A549 (cell line): ENCODE measurements at regions not wholly inside any gene's neighbourhood (a gene's known extent, or its start where the extent isn't known, plus 50 kb on each side); places are given as distances from the start of the nearest gene placed in this dataset.

Source experiments
- ATAC-seq, 2 experiments: fragments of 200-7000 bp in 1 of 2; fragments of >200 bp in 1 of 2; cut with Nextera tagmentation in 1 of 2; cut with Tn5 transposase in 1 of 2; 3 replicates each; pipeline versions ENCODE4 v1.8.0 to v1.9.1; 2018 to 2020; ENCODE audit warnings: mild to moderate bottlenecking in 1 of 2, moderate library complexity in 1 of 2
- CTCF ChIA-PET: fragments of 300-600 bp; sonication (Branson Sonifier 250); formaldehyde crosslinking; extraction: SDS; loops from one replicate; lab custom pipeline; 2021; ENCODE audit warnings: antibody characterized with exemption, inconsistent platforms; lab: Yijun Ruan, JAX
- POLR2A ChIA-PET: fragments of 350-600 bp; formaldehyde crosslinking; extraction: SDS; loops from one replicate; lab custom pipeline; 2021; ENCODE audit warnings: antibody characterized with exemption, inconsistent platforms; lab: Yijun Ruan, JAX
- DNase-seq, 2 experiments: peaks; one replicate each; pipeline versions ENCODE4 v3.0.0 to v3.0.0-alpha.2; 2011 to 2016; ENCODE audit warnings: low read depth in 1 of 2, low spot score in 1 of 2
- FAIRE-seq: peaks from 2 replicates; lab custom pipeline; 2011; peaks lifted over from hg19 to GRCh38; lab: Jason Lieb, UNC
- H3K27ac ChIP-seq, 2 experiments: fragments of >200 bp; sonication (Bioruptor Twin); formaldehyde crosslinking; 3 replicates each; pipeline ENCODE4 v1.5.1; 2016 to 2017
- H3K4me1 ChIP-seq: fragments of >200 bp; sonication (Bioruptor Twin); formaldehyde crosslinking; 3 replicates; pipeline ENCODE4 v1.6.1; 2016
- H3K4me2 ChIP-seq: fragments of >200 bp; sonication (Bioruptor Twin); formaldehyde crosslinking; 3 replicates; pipeline ENCODE4 v1.6.1; 2016
- H3K4me3 ChIP-seq: fragments of >200 bp; sonication (Bioruptor Twin); formaldehyde crosslinking; 3 replicates; pipeline ENCODE4 v1.5.1; 2016
- H3K9me3 ChIP-seq: fragments of >200 bp; sonication (Bioruptor Twin); formaldehyde crosslinking; 3 replicates; pipeline ENCODE4 v1.6.1; 2016
- BHLHE40 ChIP-seq: IDR thresholded peaks from 2 replicates; pipeline ENCODE4 v1.6.1; 2012; ENCODE audit warnings: low read depth, low read length, inconsistent platforms
- CEBPB ChIP-seq, 2 experiments: fragments of >200 bp in 1 of 2; sonication (Bioruptor Twin) in 1 of 2; formaldehyde crosslinking in 1 of 2; IDR thresholded peaks; 2 replicates each; pipeline ENCODE4 v1.6.1; 2012 to 2016
- CHD2 ChIP-seq: fragments of 150-350 bp; IDR thresholded peaks from 2 replicates; pipeline ENCODE4 v1.6.1; 2014; ENCODE audit warnings: low read length; ENCODE audit not compliant: partially characterized antibody
- E2F6 ChIP-seq: IDR thresholded peaks from 2 replicates; pipeline ENCODE4 v1.6.1; 2012; ENCODE audit warnings: low read depth, borderline replicate concordance
- EHMT2 ChIP-seq: fragments of 200-600 bp; sonication (generic); IDR thresholded peaks from 2 replicates; pipeline ENCODE4 v1.6.1; 2016; ENCODE audit warnings: antibody characterized with exemption, low read depth, mild to moderate bottlenecking, moderate library complexity
- ESRRA ChIP-seq: fragments of 150-350 bp; IDR thresholded peaks from 2 replicates; pipeline ENCODE4 v1.6.1; 2014; ENCODE audit warnings: mild to moderate bottlenecking, low read length, borderline replicate concordance
- FOSB ChIP-seq: fragments of 250-450 bp; sonication (Bioruptor Pico); IDR thresholded peaks from 2 replicates; pipeline ENCODE4 v1.5.0; 2020; ENCODE audit warnings: mild to moderate bottlenecking, moderate library complexity
- HDAC2 ChIP-seq: fragments of 200-600 bp; sonication (generic); IDR thresholded peaks from 2 replicates; pipeline ENCODE4 v1.6.1; 2016
- JUN ChIP-seq, 2 experiments: fragments of >200 bp; sonication (Bioruptor Twin); formaldehyde crosslinking; IDR thresholded peaks; 2 replicates in 1 of 2; 3 replicates in 1 of 2; pipeline ENCODE4 v1.6.1; 2016 to 2017
- JUNB ChIP-seq: fragments of >200 bp; sonication (Bioruptor Twin); formaldehyde crosslinking; IDR thresholded peaks from 2 replicates; pipeline ENCODE4 v1.6.1; 2016
- MAFK ChIP-seq: fragments of 450-650 bp; IDR thresholded peaks from 2 replicates; pipeline ENCODE4 v1.6.1; 2014; ENCODE audit not compliant: partially characterized antibody
- MYC ChIP-seq: IDR thresholded peaks from 2 replicates; pipeline ENCODE4 v1.6.1; 2012; ENCODE audit warnings: mild to moderate bottlenecking, inconsistent platforms, low read length, improper control_type of control experiment, borderline replicate concordance
- NPAS2 ChIP-seq: fragments of 250-450 bp; sonication (Bioruptor Pico); IDR thresholded peaks from 2 replicates; pipeline ENCODE4 v1.8.0; 2022; ENCODE audit warnings: mild to moderate bottlenecking, moderate library complexity, borderline replicate concordance
- PHF8 ChIP-seq: fragments of 200-600 bp; sonication (generic); IDR thresholded peaks from 2 replicates; pipeline ENCODE4 v1.6.1; 2016; ENCODE audit warnings: low read depth, mild to moderate bottlenecking, antibody characterized with exemption, moderate library complexity, borderline replicate concordance
- RAD21 ChIP-seq, 2 experiments: fragments of >200 bp in 1 of 2; sonication (Bioruptor Twin) in 1 of 2; formaldehyde crosslinking in 1 of 2; IDR thresholded peaks in 1 of 2; conservative IDR thresholded peaks in 1 of 2; 2 replicates in 1 of 2; 3 replicates in 1 of 2; pipeline ENCODE4 v1.6.1; 2012 to 2018; ENCODE audit warnings: inconsistent platforms in 1 of 2
- RNF2 ChIP-seq: fragments of 200-600 bp; sonication (generic); IDR thresholded peaks from 2 replicates; pipeline ENCODE4 v1.6.1; 2016; ENCODE audit warnings: low read depth, mild to moderate bottlenecking, antibody characterized with exemption, moderate library complexity, borderline replicate concordance
- TP53 ChIP-seq: fragments of 250-450 bp; sonication (Bioruptor Pico); IDR thresholded peaks from 2 replicates; pipeline ENCODE4 v1.5.0; 2021; ENCODE audit warnings: mild to moderate bottlenecking, moderate library complexity
- USF2 ChIP-seq: fragments of 450-650 bp; IDR thresholded peaks from 2 replicates; pipeline ENCODE4 v1.6.1; 2014; ENCODE audit warnings: antibody characterized with exemption
- ZC3H11A ChIP-seq: fragments of 450-650 bp; IDR thresholded peaks from 2 replicates; pipeline ENCODE4 v1.6.1; 2014; ENCODE audit warnings: antibody characterized with exemption, mild to moderate bottlenecking
- ZSCAN20 ChIP-seq: fragments of 250-450 bp; sonication (Bioruptor Pico); IDR thresholded peaks from 2 replicates; pipeline ENCODE4 v1.8.0; 2022; ENCODE audit warnings: mild to moderate bottlenecking, moderate library complexity
- WGBS: methylation state at CpG from one replicate; pipeline ENCODE4 v1.1.6; 2017; ENCODE audit errors: missing lambda C conversion rate; 5-methylcytosine and 5-hydroxymethylcytosine counted together
- TF ChIP-seq, protein P1 (sequence below): IDR thresholded peaks from 2 replicates; pipeline ENCODE4 v1.6.1; 2012
- TF ChIP-seq, protein P2 (sequence below): fragments of 250-450 bp; sonication (Bioruptor Pico); IDR thresholded peaks from 2 replicates; pipeline ENCODE4 v1.5.0; 2021; ENCODE audit warnings: mild to moderate bottlenecking, moderate library complexity, borderline replicate concordance

GRCh38 chr1:65066419-65066765 is 81.6 kb upstream of the AK4 start:
- Histone ChIP-seq H3K9me3 (no peaks in the 10 kb centered on the region), H3K4me1 (peaks cover 13% of the 10 kb centered on the region; the same call in 2 of the 3 replicates), H3K4me2 (peak overlapping the region; percentile 95), H3K4me3 (peak overlapping the region; percentile 81), H3K27ac (peak overlapping the region; percentile 73 to 99)
- POLR2A ChIA-PET = no interaction called here
- no peak for TF ChIP-seq FOSB (CRISPR knock-in tag)
- no peak for TF ChIP-seq CEBPB (IDR thresholded peaks at IDR 0.05)
- no peak for TF ChIP-seq PHF8
- TF ChIP-seq RAD21 (conservative IDR thresholded peaks at IDR 0.05 in 1 of 2, IDR thresholded peaks at IDR 0.05 in 1 of 2) = no peak
- no peak for TF ChIP-seq HDAC2
- TF ChIP-seq JUN (IDR thresholded peaks at IDR 0.05) = no peak
- TF ChIP-seq NPAS2 (CRISPR knock-in tag) = no peak
- TF ChIP-seq ZC3H11A = no peak
- TF ChIP-seq ESRRA = no peak
- TF ChIP-seq BHLHE40 = no peak
- TF ChIP-seq ZSCAN20 (CRISPR knock-in tag) = no peak
- TF ChIP-seq TP53 (CRISPR knock-in tag) = no peak
- TF ChIP-seq E2F6 = no peak
- no peak for TF ChIP-seq CHD2
- TF ChIP-seq JUNB = no peak
- no peak; a peak in 2 of 6 replicates for ATAC-seq
- FAIRE-seq = no peak
- under 1% methylated on average over 32 of the region's 33 CpGs for WGBS
- DNase-seq = peak in 1 of 2 experiments; percentile 16
- CTCF ChIA-PET = interaction anchor here (1.5 to 3.4 kb wide), 3 partner anchors 10 to 621 kb away, joined by 8 to 18 read pairs (median 13); no protein-coding TSS in a partner anchor

GRCh38 chr1:65066766-65067490 is 81.1 kb upstream of the AK4 start:
- ChIA-PET CTCF (interaction anchor here (1.5 kb wide), 1 partner anchor 9 kb away, joined by 8 read pairs; no protein-coding TSS in a partner anchor), POLR2A (no interaction called here)
- peak overlapping the region; percentile 95 for H3K4me2 ChIP-seq
- peak; percentile 43 to 66 for DNase-seq
- no peak for FAIRE-seq
- H3K4me1 ChIP-seq = peaks cover 13% of the 10 kb centered on the region; the same call in 2 of the 3 replicates
- peak overlapping the region; percentile 81 for H3K4me3 ChIP-seq
- no peaks in the 10 kb centered on the region for H3K9me3 ChIP-seq
- ATAC-seq = peak; percentile 72 to 81
- no CpG with 5 or more reads among the region's 101 CpGs for WGBS
- peak overlapping the region; percentile 73 to 99 for H3K27ac ChIP-seq
- TF ChIP-seq PHF8 = peak; percentile 41; the same call in 1 of the 2 replicates
- TF ChIP-seq RNF2 = peak; percentile 59; the same call in 1 of the 2 replicates
- no peak for TF ChIP-seq CHD2

DNA sequence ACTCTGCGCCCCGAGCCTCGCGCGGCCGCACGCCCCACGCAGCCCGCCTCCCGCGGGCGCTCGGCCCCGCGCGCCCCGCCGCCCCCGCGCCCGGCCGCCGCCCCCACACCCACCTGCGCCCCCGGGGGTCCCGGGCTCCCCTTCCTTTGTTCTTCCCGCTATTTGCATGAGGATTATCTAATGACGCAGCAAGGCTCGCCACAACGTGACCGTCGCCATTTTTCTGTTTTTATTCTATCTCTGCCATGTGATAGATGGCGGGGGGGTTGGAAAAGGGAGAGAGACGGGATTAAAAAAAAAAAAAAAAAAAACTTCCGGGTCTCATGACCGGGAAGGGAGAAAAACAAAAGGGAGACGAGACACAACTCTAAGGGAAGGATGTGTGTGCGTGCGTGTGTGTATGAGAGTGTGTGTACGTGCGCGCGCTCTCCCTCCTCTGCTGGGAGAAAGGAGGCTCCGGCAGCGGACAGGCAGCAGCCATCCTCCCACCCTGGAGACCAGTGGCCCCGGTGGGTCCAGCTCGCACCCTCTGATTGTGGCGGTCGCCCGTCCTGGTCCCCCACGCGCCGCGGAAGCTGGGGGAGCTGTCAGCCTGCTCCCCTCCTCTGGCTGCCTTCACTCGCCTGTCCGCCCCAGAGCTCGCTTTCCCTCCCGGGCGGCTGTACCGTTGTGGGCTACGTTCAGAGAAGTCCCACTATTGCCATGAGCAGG is 80.4 kb upstream of the AK4 start:
- TF ChIP-seq, protein P1, sequence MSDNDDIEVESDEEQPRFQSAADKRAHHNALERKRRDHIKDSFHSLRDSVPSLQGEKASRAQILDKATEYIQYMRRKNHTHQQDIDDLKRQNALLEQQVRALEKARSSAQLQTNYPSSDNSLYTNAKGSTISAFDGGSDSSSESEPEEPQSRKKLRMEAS = peak; percentile 61
- TF ChIP-seq PHF8 = peak; percentile 46; the same call in 1 of the 2 replicates
- TF ChIP-seq, protein P2, sequence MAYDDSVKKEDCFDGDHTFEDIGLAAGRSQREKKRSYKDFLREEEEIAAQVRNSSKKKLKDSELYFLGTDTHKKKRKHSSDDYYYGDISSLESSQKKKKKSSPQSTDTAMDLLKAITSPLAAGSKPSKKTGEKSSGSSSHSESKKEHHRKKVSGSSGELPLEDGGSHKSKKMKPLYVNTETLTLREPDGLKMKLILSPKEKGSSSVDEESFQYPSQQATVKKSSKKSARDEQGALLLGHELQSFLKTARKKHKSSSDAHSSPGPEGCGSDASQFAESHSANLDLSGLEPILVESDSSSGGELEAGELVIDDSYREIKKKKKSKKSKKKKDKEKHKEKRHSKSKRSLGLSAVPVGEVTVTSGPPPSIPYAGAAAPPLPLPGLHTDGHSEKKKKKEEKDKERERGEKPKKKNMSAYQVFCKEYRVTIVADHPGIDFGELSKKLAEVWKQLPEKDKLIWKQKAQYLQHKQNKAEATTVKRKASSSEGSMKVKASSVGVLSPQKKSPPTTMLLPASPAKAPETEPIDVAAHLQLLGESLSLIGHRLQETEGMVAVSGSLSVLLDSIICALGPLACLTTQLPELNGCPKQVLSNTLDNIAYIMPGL (CRISPR knock-in tag) = no peak
- TF ChIP-seq JUNB = no peak
- TF ChIP-seq USF2 = peak; percentile 40; the same call in 1 of the 2 replicates
- peak; percentile 77; the same call in 1 of the 2 replicates for TF ChIP-seq MYC
- peak; percentile 30; the same call in 1 of the 2 replicates for TF ChIP-seq E2F6
- TF ChIP-seq MAFK = no peak
- TF ChIP-seq CEBPB (IDR thresholded peaks at IDR 0.05) = no peak
- no peak for TF ChIP-seq ESRRA
- TF ChIP-seq EHMT2 = no peak
- H3K27ac ChIP-seq = peak overlapping the region; percentile 73 to 99
- H3K4me3 ChIP-seq = peak overlapping the region; percentile 81
- DNase-seq = peak; percentile 31 to 69
- no peak for FAIRE-seq
- ChIA-PET CTCF (interaction anchor here (1.5 kb wide), 1 partner anchor 620 kb away, joined by 3 read pairs; no protein-coding TSS in a partner anchor), POLR2A (no interaction called here)
- no peaks in the 10 kb centered on the region for H3K9me3 ChIP-seq
- 2% methylated on average over 34 of the region's 61 CpGs for WGBS
- H3K4me2 ChIP-seq = peak overlapping the region; percentile 95
- peak; percentile 52 to 69 for ATAC-seq
- H3K4me1 ChIP-seq = peaks cover 13% of the 10 kb centered on the region; the same call in 2 of the 3 replicates
